Fibroblast of mammary gland (primary cell): ENCODE measurements at regions not wholly inside any gene's neighbourhood (a gene's known extent, or its start where the extent isn't known, plus 50 kb on each side); places are given as distances from the start of the nearest gene placed in this dataset.
A peak's percentile ranks its signal among the peaks of the same experiment; 100 is the strongest.

Experiments used
- DNase-seq: peaks from one replicate; pipeline ENCODE4 v3.0.0-alpha.2; 2010; ENCODE audit warnings: low read depth
- H3K4me3 ChIP-seq: 2 replicates; pipeline ENCODE4 v1.5.1; 2011; ENCODE audit warnings: low read depth, mild to moderate bottlenecking, low read length, moderate library complexity; ENCODE audit not compliant: control insufficient read depth
- CTCF ChIP-seq: conservative IDR thresholded peaks from 2 replicates; pipeline ENCODE4 v1.5.1; 2011; ENCODE audit warnings: low read depth, low read length, inconsistent platforms; ENCODE audit not compliant: control insufficient read depth, insufficient read depth

- no peak for TF ChIP-seq CTCF
- DNase-seq, result no peak
- no peak overlapping the region for H3K4me3 ChIP-seq
These were observed 109.9 kb upstream of the SYNPR start for GRCh38 chr3:63168179-63168578.

GRCh38 chr3:63179862-63180522, 98.1 kb upstream of the SYNPR start:
- no peak for TF ChIP-seq CTCF
- no peak for DNase-seq
- H3K4me3 ChIP-seq, result no peak overlapping the region

- no peak overlapping the region for H3K4me3 ChIP-seq
- DNase-seq, result no peak
- TF ChIP-seq CTCF, result no peak
These were observed 85.9 kb upstream of the SYNPR start for GRCh38 chr3:63192248-63192647.

GRCh38 chr3:63193647-63194046, 84.5 kb upstream of the SYNPR start:
- H3K4me3 ChIP-seq, result no peak overlapping the region
- peak; percentile 61 for TF ChIP-seq CTCF
- DNase-seq, result peak; percentile 50

GRCh38 chr3:63199606-63200005, 78.5 kb upstream of the SYNPR start:
- no peak for DNase-seq
- TF ChIP-seq CTCF, result no peak
- no peak overlapping the region for H3K4me3 ChIP-seq

GRCh38 chr3:63202529-63202928, 75.6 kb upstream of the SYNPR start:
- DNase-seq, result no peak
- H3K4me3 ChIP-seq, result no peak overlapping the region
- TF ChIP-seq CTCF, result no peak

GRCh38 chr3:63207066-63207590, 71.0 kb upstream of the SYNPR start:
- no peak overlapping the region for H3K4me3 ChIP-seq
- no peak for TF ChIP-seq CTCF

More at GRCh38 chr3:63207066-63207590, 71.0 kb upstream of the SYNPR start:
- peak; percentile 68 for DNase-seq
